Large intestine (tissue), 3 donors: ENCODE measurements at regions not wholly inside any gene's neighbourhood (a gene's known extent, or its start where the extent isn't known, plus 50 kb on each side); places are given as distances from the start of the nearest gene placed in this dataset.
A peak's percentile ranks its signal among the peaks of the same experiment; 100 is the strongest.

Experiments used
- DNase-seq, 2 donors: peaks; one replicate each; pipeline versions ENCODE4 v3.0.0 to v3.0.0-alpha.2; 2013
- H3K27ac ChIP-seq: one replicate; pipeline ENCODE4 v1.5.1; 2013; ENCODE audit warnings: low read length
- H3K27me3 ChIP-seq: 2 replicates; pipeline ENCODE4 v1.6.1; 2013; ENCODE audit warnings: low read length; ENCODE audit not compliant: control insufficient read depth, insufficient read depth
- H3K36me3 ChIP-seq: 2 replicates; pipeline ENCODE4 v1.6.1; 2013; ENCODE audit warnings: low read length; ENCODE audit not compliant: control insufficient read depth, insufficient read depth
- H3K4me1 ChIP-seq: one replicate; pipeline ENCODE4 v1.6.1; 2013; ENCODE audit warnings: low read length; ENCODE audit not compliant: control insufficient read depth, insufficient read depth
- H3K4me3 ChIP-seq: one replicate; pipeline ENCODE4 v1.5.1; 2013; ENCODE audit warnings: low read length
- H3K9me3 ChIP-seq: one replicate; pipeline ENCODE4 v1.6.1; 2013; ENCODE audit warnings: mild to moderate bottlenecking, low read depth, low read length, moderate library complexity; ENCODE audit not compliant: control insufficient read depth
- WGBS: methylation state at CpG from one replicate; pipeline ENCODE4 v1.1.5; 2013; ENCODE audit warnings: low lambda C conversion rate; ENCODE audit not compliant: insufficient coverage; 5-methylcytosine and 5-hydroxymethylcytosine counted together

DNA sequence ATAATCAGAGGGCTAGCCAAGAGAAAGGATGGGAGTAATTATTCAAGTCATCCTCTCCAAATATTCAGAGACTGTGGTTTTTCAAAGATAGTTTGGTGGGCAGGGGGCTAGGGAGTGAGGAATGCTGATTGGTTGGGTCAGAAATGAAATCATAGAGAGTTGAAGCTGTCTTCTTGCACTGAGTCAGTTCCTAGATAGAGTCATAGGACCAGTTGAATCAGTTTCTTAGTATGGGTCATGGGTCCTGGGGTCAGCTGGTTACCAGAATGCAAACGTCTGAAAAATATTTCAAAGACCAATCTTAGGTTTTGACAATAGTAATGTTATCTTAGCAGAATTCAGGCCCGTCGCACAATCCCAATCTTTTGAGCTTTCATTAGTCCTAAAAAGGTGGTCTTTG lies 171.4 kb upstream of the SPATS2L start:
- H3K27me3 ChIP-seq: no peaks in the 10 kb centered on the region
- DNase-seq: no peak
- peaks cover 4% of the 10 kb centered on the region for H3K9me3 ChIP-seq
- 100% methylated on average over 2 of the region's 3 CpGs for WGBS
- H3K27ac ChIP-seq: no peak overlapping the region
- peaks cover 24% of the 10 kb centered on the region for H3K4me1 ChIP-seq
- no peak overlapping the region for H3K4me3 ChIP-seq
- H3K36me3 ChIP-seq: no peaks in the 10 kb centered on the region

DNA sequence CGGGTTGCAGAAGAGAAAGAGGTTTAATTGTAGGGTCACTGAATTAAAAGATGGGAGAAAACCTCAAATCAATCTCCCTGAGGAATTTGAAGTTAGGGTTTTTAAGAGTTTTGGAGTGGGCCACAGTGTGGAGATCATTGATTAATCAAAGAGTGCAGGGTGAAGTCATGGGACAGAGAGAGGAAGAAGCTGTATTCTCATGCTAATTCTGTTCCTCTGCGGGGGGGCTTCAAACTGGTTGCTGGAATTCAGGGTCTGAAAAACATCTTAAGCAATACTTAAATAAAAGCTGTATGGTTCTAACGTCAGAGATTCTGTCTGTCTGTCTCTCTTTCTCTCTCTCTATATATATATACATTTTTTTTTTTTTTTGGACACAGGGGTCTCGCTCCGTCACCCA lies 169.8 kb upstream of the SPATS2L start:
- no peak for DNase-seq
- WGBS: 67% methylated on average over 1 of the region's 5 CpGs

DNA sequence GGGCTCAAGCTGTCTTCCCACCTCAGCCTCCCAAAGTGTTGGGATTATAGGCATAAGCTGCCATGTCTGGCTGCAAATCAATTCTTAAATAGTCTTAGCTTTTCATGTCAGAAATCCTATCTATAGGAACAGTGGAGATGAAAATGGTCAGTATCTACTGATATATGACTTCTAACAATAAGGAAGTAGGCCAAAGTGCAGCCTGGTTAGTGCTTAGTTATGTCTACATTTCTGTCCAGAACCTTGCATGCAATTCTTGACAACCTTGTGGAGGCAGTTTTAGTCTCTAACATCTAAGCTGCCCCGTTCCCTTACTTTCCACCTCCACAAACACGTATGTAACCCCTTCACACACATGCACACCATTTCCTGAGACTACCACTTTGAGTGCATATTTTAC lies 169.2 kb upstream of the SPATS2L start:
- no peaks in the 10 kb centered on the region for H3K36me3 ChIP-seq
- H3K9me3 ChIP-seq: peaks cover 4% of the 10 kb centered on the region
- H3K27me3 ChIP-seq: no peaks in the 10 kb centered on the region
- peak overlapping the region; percentile 58 for H3K27ac ChIP-seq
- WGBS: 80% methylated on average over 1 of the region's 2 CpGs
- peaks cover 19% of the 10 kb centered on the region for H3K4me1 ChIP-seq
- no peak overlapping the region for H3K4me3 ChIP-seq
- peak in 1 of 2 donors; percentile 71 for DNase-seq

More for the DNA sequence above, 169.8 kb upstream of the SPATS2L start:
- Histone ChIP-seq H3K4me3 (no peak overlapping the region), H3K4me1 (peaks cover 19% of the 10 kb centered on the region), H3K27ac (peak overlapping the region; percentile 58), H3K36me3 (no peaks in the 10 kb centered on the region), H3K9me3 (peaks cover 4% of the 10 kb centered on the region), H3K27me3 (no peaks in the 10 kb centered on the region)

DNA sequence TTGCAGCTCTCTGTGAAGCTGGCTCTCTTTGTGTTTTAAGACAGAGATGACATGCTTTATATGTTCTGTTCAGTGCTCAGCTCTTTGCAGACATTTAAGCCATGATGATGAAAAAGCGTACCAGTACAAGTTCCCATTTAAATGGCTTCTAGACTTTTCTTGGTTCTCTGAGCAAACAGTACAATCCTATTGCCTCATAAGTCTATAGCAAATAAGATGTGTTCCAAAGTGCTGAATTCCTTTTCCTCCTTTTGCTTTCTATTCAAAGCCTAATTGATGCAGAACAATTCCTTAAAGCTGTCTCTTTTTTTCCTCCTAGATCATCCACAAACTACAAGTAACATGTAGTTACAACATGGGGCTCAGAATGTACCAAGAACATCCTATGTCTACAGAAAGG lies 168.8 kb upstream of the SPATS2L start:
- Histone ChIP-seq H3K4me3 (no peak overlapping the region), H3K27me3 (no peaks in the 10 kb centered on the region), H3K4me1 (peaks cover 15% of the 10 kb centered on the region), H3K36me3 (no peaks in the 10 kb centered on the region), H3K9me3 (peaks cover 4% of the 10 kb centered on the region), H3K27ac (peak overlapping the region; percentile 58)
- WGBS: 100% methylated on average over 1 of the region's 1 CpG
- peak in 1 of 2 donors; percentile 43 for DNase-seq

DNA sequence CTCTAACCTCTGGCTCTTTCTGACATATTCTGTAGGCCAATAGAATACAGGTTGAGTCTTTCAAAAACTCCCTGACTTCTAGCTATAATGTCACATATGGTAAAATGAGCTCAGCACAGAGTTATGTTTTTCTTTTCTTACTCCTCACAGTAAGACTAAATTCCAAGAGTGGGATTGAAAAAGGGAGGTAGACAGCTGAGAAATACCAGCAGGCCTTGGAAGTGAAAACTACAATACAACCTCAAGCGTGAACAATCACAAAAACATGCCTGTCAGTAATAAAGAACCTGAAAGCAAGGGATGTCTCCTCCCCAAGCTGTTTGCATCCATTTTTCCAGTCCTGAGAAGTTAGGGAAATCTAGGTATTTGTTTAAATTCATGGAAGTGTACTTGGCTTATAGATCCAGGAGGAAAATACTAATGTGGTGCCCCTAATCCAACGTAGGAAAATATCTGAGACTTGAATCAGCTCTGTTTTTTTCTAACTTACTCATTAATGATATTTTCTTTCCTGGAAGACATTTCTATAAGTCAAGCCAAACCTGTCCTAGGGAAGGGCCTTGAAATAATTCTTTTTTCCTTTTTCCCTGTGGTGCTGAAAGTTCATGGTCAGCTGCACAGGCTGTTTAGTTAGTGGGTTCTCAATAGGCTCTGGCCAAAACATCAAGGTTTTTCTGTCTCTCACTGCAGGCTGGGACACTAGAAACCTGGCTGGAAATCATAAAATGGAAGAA lies 167.9 kb upstream of the SPATS2L start:
- whole genome bisulfite sequencing: no CpG with 5 or more reads among the region's 2 CpGs
- H3K4me3 ChIP-seq: no peak overlapping the region
- DNase-seq: peak in 1 of 2 donors; percentile 4
- peaks cover 4% of the 10 kb centered on the region for H3K9me3 ChIP-seq
- H3K27ac ChIP-seq: no peak overlapping the region
- H3K27me3 ChIP-seq: no peaks in the 10 kb centered on the region
- peaks cover 16% of the 10 kb centered on the region for H3K4me1 ChIP-seq
- H3K36me3 ChIP-seq: no peaks in the 10 kb centered on the region

DNA sequence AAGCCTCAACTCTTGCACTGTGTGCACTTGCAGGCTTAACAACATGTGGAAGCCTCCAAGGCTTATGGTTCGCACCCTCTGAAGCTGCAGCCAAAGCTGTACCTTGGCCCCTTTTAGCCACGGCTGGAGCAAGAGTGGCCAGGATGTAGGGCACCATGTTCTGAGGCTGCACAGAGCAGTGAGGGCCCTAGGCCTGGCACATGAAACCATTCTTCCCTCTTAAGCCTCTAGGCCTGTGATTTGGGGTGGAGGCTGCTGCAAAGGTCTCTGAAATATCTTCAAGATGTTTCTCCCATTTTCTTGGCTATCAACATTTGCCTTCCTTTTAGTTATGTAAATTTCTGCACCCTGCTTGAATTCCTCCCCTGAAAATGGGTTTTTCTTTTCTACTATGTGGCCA lies 161.9 kb upstream of the SPATS2L start:
- Histone ChIP-seq H3K4me1 (peaks cover 3% of the 10 kb centered on the region), H3K4me3 (no peak overlapping the region), H3K36me3 (no peaks in the 10 kb centered on the region), H3K27me3 (no peaks in the 10 kb centered on the region), H3K27ac (no peak overlapping the region), H3K9me3 (peaks cover 4% of the 10 kb centered on the region)
- no peak for DNase-seq
- no CpG with 5 or more reads among the region's 2 CpGs for WGBS

DNA sequence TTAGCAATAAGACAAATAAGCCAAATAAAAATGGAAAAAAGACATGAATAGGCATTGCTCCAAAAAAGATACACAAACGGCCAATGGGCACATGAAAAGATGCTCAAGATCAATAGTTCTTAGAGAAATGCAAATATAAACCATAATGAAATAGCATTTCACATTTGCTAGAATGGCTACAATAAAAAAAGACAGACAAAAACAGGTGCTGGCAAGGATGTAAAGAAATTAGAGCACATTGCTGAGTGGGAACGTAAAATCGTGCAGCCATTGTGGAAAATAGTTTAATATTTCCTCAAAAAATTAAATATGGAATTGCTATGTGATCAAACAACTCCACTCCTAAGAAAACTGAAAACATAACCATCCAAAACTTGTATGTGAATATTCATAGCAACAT lies 160.0 kb upstream of the SPATS2L start:
- no peak for DNase-seq
- WGBS: 94% methylated on average over 3 of the region's 3 CpGs
- H3K4me1 ChIP-seq: peaks cover 3% of the 10 kb centered on the region
- H3K27me3 ChIP-seq: no peaks in the 10 kb centered on the region
- peaks cover 8% of the 10 kb centered on the region for H3K9me3 ChIP-seq
- H3K4me3 ChIP-seq: no peak overlapping the region
- no peak overlapping the region for H3K27ac ChIP-seq
- no peaks in the 10 kb centered on the region for H3K36me3 ChIP-seq

DNA sequence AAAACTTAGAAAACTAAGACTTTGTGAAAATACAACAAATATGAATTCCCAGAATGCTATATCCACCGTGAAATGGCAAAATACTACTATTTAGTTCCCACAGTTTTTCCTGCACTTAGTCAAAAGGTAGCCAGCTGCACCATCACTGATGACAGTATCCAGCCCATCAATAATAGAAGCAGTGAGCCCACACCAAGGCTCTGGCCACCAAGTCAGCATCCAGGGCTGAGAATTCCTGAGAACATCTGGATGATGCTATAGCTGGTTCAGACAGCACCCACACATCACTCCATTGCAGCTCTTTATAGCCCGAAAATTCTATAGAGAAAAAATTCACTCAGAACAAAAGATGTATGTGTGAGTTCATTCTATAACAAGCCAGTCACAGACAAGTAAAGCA lies 159.1 kb upstream of the SPATS2L start:
- H3K9me3 ChIP-seq: peaks cover 8% of the 10 kb centered on the region
- H3K27me3 ChIP-seq: no peaks in the 10 kb centered on the region
- H3K4me1 ChIP-seq: peaks cover 3% of the 10 kb centered on the region
- DNase-seq: no peak
- no peaks in the 10 kb centered on the region for H3K36me3 ChIP-seq
- no peak overlapping the region for H3K27ac ChIP-seq
- H3K4me3 ChIP-seq: no peak overlapping the region
- 80% methylated on average over 1 of the region's 2 CpGs for WGBS

DNA sequence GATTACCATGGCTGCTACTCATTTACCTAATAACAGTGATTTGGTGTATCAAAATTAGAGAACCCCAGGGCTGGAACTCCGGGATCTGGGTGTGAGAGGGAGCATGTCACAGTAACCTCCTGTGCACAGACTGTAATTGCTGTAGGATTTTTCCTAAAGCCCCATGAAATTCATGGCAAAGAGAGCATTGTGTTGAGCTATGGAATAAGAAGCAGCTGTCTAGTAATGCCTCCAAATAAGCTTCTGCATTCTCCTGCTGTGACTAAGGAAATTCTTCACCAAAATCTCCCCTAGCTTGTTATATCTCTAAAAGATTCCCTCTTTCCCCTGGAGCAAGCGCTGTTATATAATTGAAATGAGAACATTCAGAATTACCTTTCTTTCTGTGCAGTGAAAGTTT lies 158.1 kb upstream of the SPATS2L start:
- no peak overlapping the region for H3K4me3 ChIP-seq
- no peak for DNase-seq
- no peaks in the 10 kb centered on the region for H3K27me3 ChIP-seq
- peaks cover 8% of the 10 kb centered on the region for H3K9me3 ChIP-seq
- no peak overlapping the region for H3K27ac ChIP-seq
- H3K4me1 ChIP-seq: peaks cover under 1% of the 10 kb centered on the region
- H3K36me3 ChIP-seq: no peaks in the 10 kb centered on the region
- WGBS: no CpG with 5 or more reads among the region's 2 CpGs

DNA sequence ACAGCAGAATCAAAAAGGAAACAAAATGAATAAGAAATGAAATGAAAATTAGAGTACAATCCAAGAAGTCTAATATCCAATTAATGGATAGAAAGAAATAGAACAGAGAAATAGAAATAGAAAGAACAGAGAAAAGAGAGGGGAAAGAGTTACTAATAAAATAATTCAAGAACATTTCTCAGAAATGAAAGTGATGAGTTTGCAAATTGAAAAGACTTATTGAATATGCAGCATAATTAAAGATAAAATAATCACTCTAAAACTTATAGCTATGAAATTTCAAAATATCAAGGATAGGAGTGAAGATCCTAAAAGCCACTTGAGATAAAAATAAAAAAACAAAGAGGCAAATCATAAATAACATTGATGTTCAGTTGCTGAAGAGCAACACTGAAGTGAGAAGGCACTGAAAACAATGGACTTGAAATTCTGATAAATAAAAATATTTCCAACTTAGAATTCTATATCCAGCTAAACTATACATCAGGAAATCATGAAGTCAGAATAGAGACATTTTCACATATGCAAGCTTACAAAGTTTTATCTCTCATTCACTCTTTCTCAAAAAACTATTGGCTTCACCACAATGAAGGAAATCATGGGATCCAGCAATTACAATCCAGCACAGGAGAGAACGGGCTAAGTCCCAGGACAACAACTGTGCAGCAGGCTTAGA lies 155.9 kb upstream of the SPATS2L start:
- no peaks in the 10 kb centered on the region for H3K27me3 ChIP-seq
- no peaks in the 10 kb centered on the region for H3K4me1 ChIP-seq
- WGBS: no CpG with 5 or more reads among the region's 1 CpG
- no peak overlapping the region for H3K4me3 ChIP-seq
- H3K36me3 ChIP-seq: no peaks in the 10 kb centered on the region
- no peak for DNase-seq
- peaks cover 4% of the 10 kb centered on the region for H3K9me3 ChIP-seq
- H3K27ac ChIP-seq: no peak overlapping the region
